Stomach (tissue), 8 donors: ENCODE measurements at regions not wholly inside any gene's neighbourhood (a gene's known extent, or its start where the extent isn't known, plus 50 kb on each side); places are given as distances from the start of the nearest gene placed in this dataset.

Experiments used
- DNase-seq, 2 donors: peaks; one replicate each; pipeline versions ENCODE4 v3.0.0 to v3.0.0-alpha.2; 2013 to 2019
- H3K27ac ChIP-seq, 5 donors: fragments of 200-600 bp in 4 of 5; sonication (generic) in 4 of 5; one replicate each; pipeline ENCODE4 v1.5.1; 2013 to 2019; ENCODE audit warnings: mild to moderate bottlenecking in 1 of 5, moderate library complexity in 1 of 5
- H3K27me3 ChIP-seq, 3 donors: fragments of 200-600 bp; sonication (generic); one replicate each; pipeline ENCODE4 v1.5.1; 2017 to 2019; ENCODE audit warnings: mixed run types in 1 of 3
- H3K36me3 ChIP-seq, 4 donors: fragments of 200-600 bp; sonication (generic); 1 replicate in 3 of 4; 2 replicates in 1 of 4; pipeline ENCODE4 v1.5.1; 2016 to 2019
- H3K4me1 ChIP-seq, 4 donors: fragments of 200-600 bp; sonication (generic); one replicate each; pipeline ENCODE4 v1.5.1; 2016 to 2019
- H3K4me3 ChIP-seq, 4 donors: fragments of 200-600 bp; sonication (generic) in 3 of 4; one replicate each; pipeline ENCODE4 v1.5.1; 2016 to 2019; ENCODE audit warnings: mild to moderate bottlenecking in 1 of 4
- H3K9me3 ChIP-seq, 4 donors: fragments of 200-600 bp; sonication (generic); one replicate each; pipeline ENCODE4 v1.5.1; 2016 to 2019
- EP300 ChIP-seq: sonication (generic); formaldehyde crosslinking; IDR thresholded peaks from one replicate; pipeline ENCODE4 v1.6.1; 2017; ENCODE audit warnings: antibody characterized with exemption
- POLR2A ChIP-seq, 4 donors: fragments of 450-650 bp; IDR thresholded peaks; one replicate each; pipeline ENCODE4 v1.6.1; 2016; ENCODE audit warnings: antibody characterized with exemption in 4 of 4, control low read depth in 2 of 4, mild to moderate bottlenecking in 1 of 4, moderate library complexity in 1 of 4
- POLR2AphosphoS5 ChIP-seq, 3 donors: sonication (generic); formaldehyde crosslinking; IDR thresholded peaks; one replicate each; pipeline ENCODE4 v1.6.1; 2016; ENCODE audit warnings: antibody characterized with exemption in 3 of 3
- WGBS, 5 donors: extraction: QIAGEN DNeasy Blood & Tissue Kit in 3 of 5; methylation state at CpG; one replicate each; pipeline versions ENCODE4 v1.1.5 to v1.1.7; 2013 to 2018; 5-methylcytosine and 5-hydroxymethylcytosine counted together
- intact Hi-C: fragments of 100-400 bp; cut with DNase I; formaldehyde crosslinking; loops from one replicate; pipeline ENCODE4 v1.15.1; 2023; ENCODE audit warnings: low total_unique reads
- TF ChIP-seq, protein P1 (sequence below), 7 experiments: fragments of 450-650 bp in 4 of 7; fragments of 200-600 bp in 3 of 7; sonication (generic) in 3 of 7; IDR thresholded peaks; one replicate each; pipeline ENCODE4 v1.5.1; 2016 to 2019; ENCODE audit warnings: antibody characterized with exemption in 7 of 7, control low read depth in 2 of 7, mild to moderate bottlenecking in 1 of 7
- donor health status: healthy with polysubstance abuse.
- donor health status: Bipolar disorder and iron deficiency.
- donor health status: healthy.

DNA sequence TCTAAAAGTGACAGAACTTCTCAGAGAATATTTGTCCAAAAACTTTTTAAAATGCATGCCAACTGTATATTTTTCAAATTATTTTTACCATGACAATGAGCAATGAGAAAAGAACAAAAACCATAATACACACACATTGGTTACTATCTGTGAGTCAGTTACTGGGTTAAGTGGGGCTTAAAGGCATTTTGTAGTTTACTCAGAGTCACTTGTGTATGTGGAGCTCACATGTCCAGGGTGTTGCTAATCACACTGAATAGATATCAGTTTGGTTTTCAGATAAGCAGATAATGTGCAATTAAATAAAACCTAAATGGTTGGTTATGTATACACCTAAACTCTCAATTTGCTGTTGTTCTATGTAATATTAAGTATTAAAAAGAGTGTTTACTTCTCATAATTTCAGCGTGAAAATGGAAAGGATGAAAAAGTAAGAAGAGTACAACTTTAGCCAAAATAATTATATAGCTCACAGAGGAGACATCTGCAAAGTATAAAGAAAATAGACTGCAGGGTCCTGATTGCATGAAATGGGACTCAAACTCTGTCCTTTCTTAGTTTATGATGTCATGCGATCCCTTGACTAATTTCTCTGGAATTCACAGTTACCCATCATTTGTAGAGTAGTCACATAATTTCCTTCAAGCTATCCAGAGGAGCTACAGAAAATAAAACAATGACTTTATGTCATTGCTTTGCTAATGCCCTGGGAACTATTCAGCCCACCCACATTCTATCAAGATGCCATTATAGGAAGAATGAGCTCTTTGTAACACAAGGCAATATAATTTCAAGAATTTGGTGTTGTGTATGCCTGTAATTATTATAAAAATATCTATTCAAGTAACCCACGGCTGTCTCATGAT is 388.0 kb upstream of the ZNF608 start:
- TF ChIP-seq POLR2A (IDR thresholded peaks at IDR 0.05) (no peak), POLR2AphosphoS5 (IDR thresholded peaks at IDR 0.05) (no peak), EP300 (no peak)
- TF ChIP-seq, protein P1, sequence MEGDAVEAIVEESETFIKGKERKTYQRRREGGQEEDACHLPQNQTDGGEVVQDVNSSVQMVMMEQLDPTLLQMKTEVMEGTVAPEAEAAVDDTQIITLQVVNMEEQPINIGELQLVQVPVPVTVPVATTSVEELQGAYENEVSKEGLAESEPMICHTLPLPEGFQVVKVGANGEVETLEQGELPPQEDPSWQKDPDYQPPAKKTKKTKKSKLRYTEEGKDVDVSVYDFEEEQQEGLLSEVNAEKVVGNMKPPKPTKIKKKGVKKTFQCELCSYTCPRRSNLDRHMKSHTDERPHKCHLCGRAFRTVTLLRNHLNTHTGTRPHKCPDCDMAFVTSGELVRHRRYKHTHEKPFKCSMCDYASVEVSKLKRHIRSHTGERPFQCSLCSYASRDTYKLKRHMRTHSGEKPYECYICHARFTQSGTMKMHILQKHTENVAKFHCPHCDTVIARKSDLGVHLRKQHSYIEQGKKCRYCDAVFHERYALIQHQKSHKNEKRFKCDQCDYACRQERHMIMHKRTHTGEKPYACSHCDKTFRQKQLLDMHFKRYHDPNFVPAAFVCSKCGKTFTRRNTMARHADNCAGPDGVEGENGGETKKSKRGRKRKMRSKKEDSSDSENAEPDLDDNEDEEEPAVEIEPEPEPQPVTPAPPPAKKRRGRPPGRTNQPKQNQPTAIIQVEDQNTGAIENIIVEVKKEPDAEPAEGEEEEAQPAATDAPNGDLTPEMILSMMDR (IDR thresholded peaks at IDR 0.05): no peak
- Histone ChIP-seq H3K36me3 (no peaks in the 10 kb centered on the region), H3K4me1 (no peaks in the 10 kb centered on the region), H3K4me3 (no peak overlapping the region), H3K27ac (no peak overlapping the region), H3K27me3 (no peaks in the 10 kb centered on the region), H3K9me3 (no peaks in the 10 kb centered on the region)
- intact Hi-C loops: no loop called here
- DNase-seq: peak in 1 of 2 donors; percentile 47
- WGBS, 5 donors: 71 to 78% (median 75%) methylated on average over 3 of the region's 3 CpGs

DNA sequence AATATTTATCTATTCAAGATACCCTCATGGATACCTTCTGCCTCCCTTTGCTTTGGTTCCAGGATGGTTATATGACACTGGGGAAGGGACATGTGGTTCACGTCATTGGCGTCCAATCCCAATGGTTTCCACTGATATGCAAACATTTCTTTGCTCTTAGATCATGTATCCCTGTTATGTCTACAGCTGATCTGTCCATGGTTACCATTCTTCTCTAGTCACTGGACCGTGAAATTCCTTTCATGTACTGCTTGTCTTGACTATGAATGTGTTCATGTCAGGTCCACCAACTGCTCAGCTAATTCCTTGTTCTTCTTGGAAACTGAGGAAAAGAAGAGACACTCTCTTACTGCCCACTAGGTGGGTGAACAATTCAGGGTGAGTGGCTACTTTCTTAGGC is 391.1 kb upstream of the ZNF608 start:
- no peaks in the 10 kb centered on the region for H3K36me3 ChIP-seq
- no peaks in the 10 kb centered on the region for H3K27me3 ChIP-seq
- intact Hi-C loops: no loop called here
- H3K4me3 ChIP-seq: no peak overlapping the region
- no peaks in the 10 kb centered on the region for H3K9me3 ChIP-seq
- 92 to 97% (median 96%) methylated on average over 3 of the region's 3 CpGs for WGBS, 5 donors
- no peak overlapping the region for H3K27ac ChIP-seq
- TF ChIP-seq, protein P1 (IDR thresholded peaks at IDR 0.05): no peak
- TF ChIP-seq POLR2A (IDR thresholded peaks at IDR 0.05): no peak
- TF ChIP-seq EP300: no peak
- no peak for TF ChIP-seq POLR2AphosphoS5 (IDR thresholded peaks at IDR 0.05)
- H3K4me1 ChIP-seq: no peaks in the 10 kb centered on the region
- DNase-seq: no peak

DNA sequence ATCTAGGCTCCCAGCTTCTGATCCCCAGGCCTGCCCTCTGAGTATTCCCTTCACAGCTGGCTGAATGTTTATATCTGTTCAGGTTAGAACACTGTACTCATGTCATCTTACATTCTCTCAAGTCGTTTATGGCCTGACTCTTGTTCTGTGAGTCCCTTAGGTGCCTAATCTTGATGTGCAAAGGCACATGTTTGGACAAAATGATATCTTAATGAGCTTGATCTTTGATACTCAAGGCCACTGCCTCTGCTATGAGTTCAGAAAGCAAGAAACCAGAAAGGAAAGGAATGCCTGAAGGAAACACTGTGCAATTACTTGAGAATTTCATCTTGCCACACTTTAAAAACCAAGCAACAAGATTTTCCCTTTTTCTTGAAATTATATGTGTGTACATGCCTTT is 391.8 kb upstream of the ZNF608 start:
- Histone ChIP-seq H3K9me3 (no peaks in the 10 kb centered on the region), H3K27ac (no peak overlapping the region), H3K27me3 (no peaks in the 10 kb centered on the region), H3K4me3 (no peak overlapping the region), H3K4me1 (no peaks in the 10 kb centered on the region), H3K36me3 (no peaks in the 10 kb centered on the region)
- no peak for TF ChIP-seq POLR2A (IDR thresholded peaks at IDR 0.05)
- TF ChIP-seq, protein P1 (IDR thresholded peaks at IDR 0.05): no peak
- no peak for TF ChIP-seq EP300
- no peak for TF ChIP-seq POLR2AphosphoS5 (IDR thresholded peaks at IDR 0.05)
- intact Hi-C loops: no loop called here
- 15 to 42% (median 21%) methylated on average over 1 of the region's 1 CpG for WGBS, 5 donors
- DNase-seq: no peak

DNA sequence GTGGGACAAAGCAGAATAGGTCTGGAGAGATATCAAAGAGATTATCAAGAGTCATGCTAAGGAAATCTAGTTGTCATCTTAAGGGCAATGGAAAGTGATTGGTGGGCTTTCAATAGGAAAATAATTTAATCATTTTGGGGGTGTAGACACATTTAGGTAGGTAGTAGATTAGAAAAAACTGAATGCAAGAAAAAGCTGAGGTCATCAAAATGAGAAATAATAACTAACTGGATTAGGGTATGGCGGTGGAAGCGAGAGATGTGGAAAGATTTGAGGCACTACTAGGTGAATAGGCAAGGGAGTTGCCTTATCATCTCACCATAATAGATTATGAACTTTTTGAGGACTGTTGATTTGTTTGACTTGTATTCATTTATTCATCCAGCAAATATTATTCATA is 393.2 kb upstream of the ZNF608 start:
- WGBS, 5 donors: 91 to 97% (median 96%) methylated on average over 2 of the region's 2 CpGs

More for the DNA sequence above, 393.2 kb upstream of the ZNF608 start:
- Histone ChIP-seq H3K9me3 (no peaks in the 10 kb centered on the region), H3K27ac (no peak overlapping the region), H3K4me3 (no peak overlapping the region), H3K36me3 (no peaks in the 10 kb centered on the region), H3K4me1 (no peaks in the 10 kb centered on the region), H3K27me3 (no peaks in the 10 kb centered on the region)
- intact Hi-C loops: no loop called here
- no peak for TF ChIP-seq POLR2A (IDR thresholded peaks at IDR 0.05)
- no peak for TF ChIP-seq POLR2AphosphoS5 (IDR thresholded peaks at IDR 0.05)
- TF ChIP-seq, protein P1 (IDR thresholded peaks at IDR 0.05): no peak
- no peak for TF ChIP-seq EP300
- DNase-seq: no peak
